ENCODE measurements at regions not wholly inside any gene's neighbourhood (a gene's known extent, or its start where the extent isn't known, plus 50 kb on each side); places are given as distances from the start of the nearest gene placed in this dataset.

DNA sequence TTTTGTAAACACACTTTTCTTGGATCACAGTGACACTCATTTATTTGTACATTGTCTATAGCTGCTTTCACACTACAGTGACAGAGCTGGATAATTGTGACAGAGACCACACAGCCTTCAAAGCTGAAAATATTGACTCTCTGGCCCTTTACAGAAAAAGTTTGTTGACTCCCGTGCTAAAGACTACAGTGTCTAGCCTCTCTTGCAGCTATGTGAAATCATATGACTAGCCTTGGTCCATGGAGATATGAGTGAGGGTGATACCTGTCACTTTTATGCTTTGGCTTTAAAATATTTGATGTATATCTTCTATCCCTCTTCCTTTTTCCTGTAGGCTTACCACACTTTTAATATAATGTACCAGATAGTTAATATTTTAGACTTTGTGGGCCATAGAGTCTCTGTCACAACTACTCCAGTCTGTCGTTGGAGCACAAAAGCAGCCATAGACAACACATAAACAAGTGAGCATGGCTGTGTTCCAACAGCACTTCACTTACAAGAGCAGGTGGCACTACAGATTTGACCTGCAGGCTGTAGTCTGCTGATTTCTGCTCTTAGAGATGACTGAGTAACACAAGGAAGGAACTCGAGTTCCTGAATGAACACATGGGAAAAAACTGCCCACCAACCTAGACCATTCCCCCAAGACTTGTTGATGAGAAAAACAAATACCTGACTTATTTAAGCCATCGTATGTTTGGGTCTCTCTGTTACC lies 73.5 kb upstream of the ANKRD55 start (continued):
- TF ChIP-seq HDAC6 (IDR thresholded peaks at IDR 0.05; ENCODE audit: low read depth, low read length) (no peak), PCBP1 (IDR thresholded peaks at IDR 0.05; ENCODE audit: borderline replicate concordance, low read depth, low read length) (no peak)

- Histone ChIP-seq H3K9me3 (ENCODE audit: low read length) (peaks cover 14% of the 10 kb centered on the region), H3K36me3 (replicated peaks in 1 of 2; ENCODE audit: control insufficient read depth in 1 of 2, insufficient read depth in 2 of 2, low read length in 2 of 2) (no peaks in the 10 kb centered on the region), H3K27ac (ENCODE audit: extremely low read length, insufficient read depth, low read length) (no peak overlapping the region), H3K4me3 (replicated peaks in 1 of 3; ENCODE audit: insufficient read depth in 1 of 3, low read depth in 2 of 3, low read length in 3 of 3) (no peak overlapping the region), H3K4me2 (ENCODE audit: low read depth, low read length) (no peak overlapping the region), H3K79me2 (ENCODE audit: insufficient read depth, low read length) (no peaks in the 10 kb centered on the region), H3K9ac (ENCODE audit: insufficient read depth, low read depth, low read length) (no peak overlapping the region), H3K4me1 (ENCODE audit: insufficient read depth, low read length) (peaks cover 41% of the 10 kb centered on the region), H4K20me1 (ENCODE audit: insufficient read depth, low read length) (no peaks in the 10 kb centered on the region), H3K27me3 (ENCODE audit: control insufficient read depth in 1 of 2, insufficient read depth in 2 of 2, low read length in 2 of 2) (no peaks in the 10 kb centered on the region), H2AFZ (ENCODE audit: low read length) (no peak overlapping the region)
- no peak for FAIRE-seq
- intact Hi-C loops (cut with micrococcal nuclease; ENCODE audit: unreplicated experiment) (no loop called here), in situ Hi-C loops (cut with HindIII; ENCODE audit: extremely low pct_ligation_motif_present, low pct_unique_long_range_greater_than_20kb) (no loop called here)
- ChIA-PET CTCF (ENCODE audit: low intra/inter-chr PET ratio, low total read pairs) (no interaction called here), POLR2A (no interaction called here)
- BruUV-seq (replicated peaks) = no TSS peak
- DNase-seq (ENCODE audit: low spot score) = no peak
- TF ChIP-seq ZNF75D (CRISPR knock-in tag; IDR thresholded peaks at IDR 0.05; ENCODE audit: borderline replicate concordance) (no peak), RXRB (CRISPR knock-in tag; IDR thresholded peaks at IDR 0.05; ENCODE audit: borderline replicate concordance) (no peak), ZFP62 (CRISPR knock-in tag; IDR thresholded peaks at IDR 0.05) (no peak)
- no peak for ATAC-seq
- WGBS (ENCODE audit: low lambda C conversion rate) = 60% methylated on average over 4 of the region's 4 CpGs
These were observed 72.1 kb upstream of the ANKRD55 start for GRCh38 chr5:56305001-56305950.

Measured in HepG2 (cell line).